HUES48 (cell line): ENCODE measurements at regions not wholly inside any gene's neighbourhood (a gene's known extent, or its start where the extent isn't known, plus 50 kb on each side); places are given as distances from the start of the nearest gene placed in this dataset.

Experiments
- H3K27ac ChIP-seq: one replicate; pipeline ENCODE4 v1.7.0; 2013; ENCODE audit warnings: low read depth, low read length, inconsistent platforms
- H3K27me3 ChIP-seq: 2 replicates; pipeline ENCODE4 v1.6.1; 2013; ENCODE audit warnings: mild to moderate bottlenecking, low read length; ENCODE audit not compliant: control insufficient read depth, insufficient read depth
- H3K36me3 ChIP-seq: 2 replicates; pipeline ENCODE4 v1.6.1; 2013; ENCODE audit warnings: low read length; ENCODE audit not compliant: control insufficient read depth, insufficient read depth
- H3K4me1 ChIP-seq: 2 replicates; pipeline ENCODE4 v1.6.1; 2013; ENCODE audit warnings: mild to moderate bottlenecking, low read length; ENCODE audit not compliant: control insufficient read depth, insufficient read depth
- H3K4me3 ChIP-seq: 2 replicates; pipeline ENCODE4 v1.5.1; 2013; ENCODE audit warnings: mild to moderate bottlenecking, low read depth, low read length
- H3K9ac ChIP-seq: 2 replicates; pipeline ENCODE4 v1.6.1; 2013; ENCODE audit warnings: mild to moderate bottlenecking, low read depth, low read length, moderate library complexity
- H3K9me3 ChIP-seq: 2 replicates; pipeline ENCODE4 v1.6.1; 2013; ENCODE audit warnings: low read length; ENCODE audit not compliant: control insufficient read depth, insufficient read depth

- H3K9me3 ChIP-seq: no peaks in the 10 kb centered on the region
- H3K4me1 ChIP-seq: peaks cover 7% of the 10 kb centered on the region; the same call in 1 of the 2 replicates
- no peak overlapping the region for H3K9ac ChIP-seq
- no peak overlapping the region for H3K4me3 ChIP-seq
- no peak overlapping the region for H3K27ac ChIP-seq
- H3K27me3 ChIP-seq: no peaks in the 10 kb centered on the region
- H3K36me3 ChIP-seq: no peaks in the 10 kb centered on the region
Observed at GRCh38 chr4:30939684-30940083, 219.5 kb downstream of the PCDH7 start.

- Histone ChIP-seq H3K4me3 (no peak overlapping the region), H3K36me3 (no peaks in the 10 kb centered on the region), H3K27ac (no peak overlapping the region)
Observed at GRCh38 chr4:30941641-30942040, 221.5 kb downstream of the PCDH7 start.

GRCh38 chr4:30943356-30943755, 223.2 kb downstream of the PCDH7 start:
- Histone ChIP-seq H3K9ac (no peak overlapping the region), H3K4me3 (no peak overlapping the region), H3K27ac (no peak overlapping the region), H3K9me3 (no peaks in the 10 kb centered on the region), H3K27me3 (no peaks in the 10 kb centered on the region), H3K36me3 (no peaks in the 10 kb centered on the region), H3K4me1 (peaks cover 14% of the 10 kb centered on the region; the same call in 1 of the 2 replicates)

More at GRCh38 chr4:30941641-30942040, 221.5 kb downstream of the PCDH7 start:
- Histone ChIP-seq H3K9me3 (no peaks in the 10 kb centered on the region), H3K9ac (no peak overlapping the region), H3K27me3 (no peaks in the 10 kb centered on the region), H3K4me1 (peaks cover 14% of the 10 kb centered on the region; the same call in 1 of the 2 replicates)

- Histone ChIP-seq H3K4me1 (peaks cover 8% of the 10 kb centered on the region), H3K9ac (no peak overlapping the region)
Observed at GRCh38 chr4:30945586-30945985, 225.4 kb downstream of the PCDH7 start.

GRCh38 chr4:30946288-30946687, 226.1 kb downstream of the PCDH7 start:
- no peak overlapping the region for H3K4me3 ChIP-seq
- H3K27ac ChIP-seq: no peak overlapping the region
- no peaks in the 10 kb centered on the region for H3K9me3 ChIP-seq
- no peaks in the 10 kb centered on the region for H3K36me3 ChIP-seq
- no peak overlapping the region for H3K9ac ChIP-seq
- H3K4me1 ChIP-seq: peaks cover 12% of the 10 kb centered on the region
- no peaks in the 10 kb centered on the region for H3K27me3 ChIP-seq

More at GRCh38 chr4:30945586-30945985, 225.4 kb downstream of the PCDH7 start:
- Histone ChIP-seq H3K36me3 (no peaks in the 10 kb centered on the region), H3K27me3 (no peaks in the 10 kb centered on the region), H3K27ac (no peak overlapping the region), H3K4me3 (no peak overlapping the region), H3K9me3 (no peaks in the 10 kb centered on the region)

- peaks cover 12% of the 10 kb centered on the region for H3K4me1 ChIP-seq
- H3K4me3 ChIP-seq: no peak overlapping the region
- H3K27ac ChIP-seq: no peak overlapping the region
- H3K9me3 ChIP-seq: no peaks in the 10 kb centered on the region
- no peak overlapping the region for H3K9ac ChIP-seq
- H3K36me3 ChIP-seq: no peaks in the 10 kb centered on the region
- no peaks in the 10 kb centered on the region for H3K27me3 ChIP-seq
Observed at GRCh38 chr4:30948653-30949052, 228.5 kb downstream of the PCDH7 start.

- H3K27ac ChIP-seq: no peak overlapping the region
- H3K4me1 ChIP-seq: peaks cover 7% of the 10 kb centered on the region; the same call in 1 of the 2 replicates
- H3K27me3 ChIP-seq: no peaks in the 10 kb centered on the region
- no peaks in the 10 kb centered on the region for H3K36me3 ChIP-seq
- H3K9me3 ChIP-seq: no peaks in the 10 kb centered on the region
- H3K9ac ChIP-seq: no peak overlapping the region
- no peak overlapping the region for H3K4me3 ChIP-seq
Observed at GRCh38 chr4:30950737-30951136, 230.6 kb downstream of the PCDH7 start.

GRCh38 chr4:30952526-30953219, 232.5 kb downstream of the PCDH7 start:
- H3K4me3 ChIP-seq: no peak overlapping the region
- H3K36me3 ChIP-seq: no peaks in the 10 kb centered on the region
- H3K27me3 ChIP-seq: no peaks in the 10 kb centered on the region
- H3K9ac ChIP-seq: no peak overlapping the region
- H3K27ac ChIP-seq: no peak overlapping the region
- H3K9me3 ChIP-seq: no peaks in the 10 kb centered on the region
- peaks cover 5% of the 10 kb centered on the region; the same call in 1 of the 2 replicates for H3K4me1 ChIP-seq

- Histone ChIP-seq H3K9me3 (no peaks in the 10 kb centered on the region), H3K27ac (no peak overlapping the region), H3K9ac (no peak overlapping the region), H3K4me1 (peaks cover 5% of the 10 kb centered on the region; the same call in 1 of the 2 replicates), H3K36me3 (no peaks in the 10 kb centered on the region), H3K27me3 (no peaks in the 10 kb centered on the region), H3K4me3 (no peak overlapping the region)
Observed at GRCh38 chr4:30953799-30954198, 233.6 kb downstream of the PCDH7 start.

GRCh38 chr4:30956916-30957315, 236.7 kb downstream of the PCDH7 start:
- H3K9ac ChIP-seq: no peak overlapping the region
- no peaks in the 10 kb centered on the region for H3K4me1 ChIP-seq
- no peak overlapping the region for H3K27ac ChIP-seq

GRCh38 chr4:30957706-30958105, 237.5 kb downstream of the PCDH7 start:
- Histone ChIP-seq H3K27ac (no peak overlapping the region), H3K27me3 (no peaks in the 10 kb centered on the region), H3K9me3 (no peaks in the 10 kb centered on the region), H3K9ac (no peak overlapping the region), H3K4me1 (no peaks in the 10 kb centered on the region), H3K4me3 (no peak overlapping the region), H3K36me3 (no peaks in the 10 kb centered on the region)

More at GRCh38 chr4:30956916-30957315, 236.7 kb downstream of the PCDH7 start:
- Histone ChIP-seq H3K4me3 (no peak overlapping the region), H3K9me3 (no peaks in the 10 kb centered on the region), H3K36me3 (no peaks in the 10 kb centered on the region), H3K27me3 (no peaks in the 10 kb centered on the region)
